Heart left ventricle (tissue), 13 donors: ENCODE measurements at regions not wholly inside any gene's neighbourhood (a gene's known extent, or its start where the extent isn't known, plus 50 kb on each side); places are given as distances from the start of the nearest gene placed in this dataset.

Experiments
- CTCF ChIP-seq, 12 donors: fragments of 200-600 bp; sonication (generic) in 4 of 12; IDR thresholded peaks; one replicate each; pipeline versions ENCODE4 v1.5.0 to v1.8.0; 2018 to 2022; ENCODE audit warnings: antibody characterized with exemption in 12 of 12, mild to moderate bottlenecking in 5 of 12
- POLR2A ChIP-seq, 2 donors: fragments of 450-650 bp; IDR thresholded peaks; one replicate each; pipeline ENCODE4 v1.6.1; 2017; ENCODE audit warnings: antibody characterized with exemption in 2 of 2, mild to moderate bottlenecking in 2 of 2, moderate library complexity in 2 of 2
- donor health status: ischemic (EF 13 %, LVEDD 7.1; RV severe dilation, severe dysfunction).
- donor health status: DM: no; HTN: yes; CAD: no.
- donor health status: DM: no; HTN: no; CAD: no.
- donor health status: ischemic (EF 25% LVEDD 6.9; RV normal size, moderate dysfunction).
- donor health status: ischemic (EF 25% LVEDD 5.7; RV mildly dilated, moderate dysfunction).
- donor health status: ischemic (EF 35%, LVEDD 5.7; RV mildly dilated, moderate dysfunction).
- donor health status: nonischemic (EF 11% LVEDD 7.7; RV severe dilation, severe dysfunction).
- donor health status: DM: yes; HTN: yes; CAD: no.
- donor health status: PGD.
- donor health status: ischemic (EF 29% LVEDD 5.4; RV normal size, mild dysfunction).
- donor health status: nonischemic (EF 23%, LVEDD 6.1; RV moderate dilation, normal function).

DNA sequence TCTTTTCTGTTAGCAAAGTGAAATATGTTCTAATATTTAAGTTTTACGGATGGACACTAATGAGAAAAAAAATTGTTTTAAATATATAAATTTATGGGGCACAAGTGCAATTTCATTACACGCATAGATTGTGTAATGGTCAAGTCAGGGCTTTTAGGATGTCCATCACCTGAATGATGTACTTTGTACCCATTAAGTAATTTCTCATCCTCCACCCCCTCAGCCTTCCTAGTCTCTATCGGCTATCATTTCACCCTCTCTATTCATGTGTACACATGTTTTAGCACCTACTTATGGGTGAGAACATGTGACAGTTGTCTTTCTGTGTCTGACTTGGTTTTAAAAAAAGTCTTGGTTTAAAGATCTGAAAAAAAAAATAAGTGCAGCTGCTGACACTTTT lies 616.0 kb downstream of the IQCM start:
- no peak for TF ChIP-seq CTCF (IDR thresholded peaks at IDR 0.05)
- TF ChIP-seq POLR2A (IDR thresholded peaks at IDR 0.05), result no peak
